Lung (tissue), 11 donors: ENCODE measurements at regions not wholly inside any gene's neighbourhood (a gene's known extent, or its start where the extent isn't known, plus 50 kb on each side); places are given as distances from the start of the nearest gene placed in this dataset.

ENCODE experiments used
- ATAC-seq: fragments of 200-7000 bp; cut with Tn5 transposase; one replicate; pipeline ENCODE4 v1.9.1; 2020; ENCODE audit warnings: moderate number of reproducible peaks; ENCODE audit not compliant: insufficient read depth, low FRiP score
- DNase-seq, 3 donors: peaks; one replicate each; pipeline ENCODE4 v3.0.0-alpha.2; 2013 to 2017
- H3K27ac ChIP-seq, 2 donors: one replicate each; pipeline ENCODE4 v1.5.1; 2013; ENCODE audit warnings: mild to moderate bottlenecking in 2 of 2, moderate library complexity in 2 of 2, control low read depth in 1 of 2, inconsistent platforms in 1 of 2, low read depth in 1 of 2, low read length in 1 of 2
- H3K27me3 ChIP-seq, 3 donors: one replicate each; pipeline ENCODE4 v1.5.1; 2013; ENCODE audit warnings: low read length in 2 of 3; ENCODE audit not compliant: control insufficient read depth in 3 of 3, insufficient read depth in 3 of 3
- H3K36me3 ChIP-seq, 4 donors: one replicate each; pipeline ENCODE4 v1.5.1; 2013; ENCODE audit warnings: low read length in 4 of 4, mild to moderate bottlenecking in 1 of 4, moderate library complexity in 1 of 4; ENCODE audit not compliant: control insufficient read depth in 4 of 4, insufficient read depth in 4 of 4
- H3K4me1 ChIP-seq, 5 donors: one replicate each; pipeline ENCODE4 v1.5.1; 2013; ENCODE audit warnings: low read length in 5 of 5, mild to moderate bottlenecking in 2 of 5, moderate library complexity in 1 of 5; ENCODE audit not compliant: control insufficient read depth in 5 of 5, insufficient read depth in 5 of 5
- H3K4me3 ChIP-seq: one replicate; pipeline ENCODE4 v1.5.1; 2013; ENCODE audit warnings: mild to moderate bottlenecking, control low read depth, moderate library complexity
- H3K9ac ChIP-seq, 2 donors: one replicate each; pipeline ENCODE4 v1.5.1; 2013; ENCODE audit warnings: low read length in 2 of 2, control low read depth in 1 of 2; ENCODE audit not compliant: insufficient read depth in 1 of 2
- H3K9me3 ChIP-seq, 4 donors: one replicate each; pipeline ENCODE4 v1.5.1; 2013; ENCODE audit warnings: low read length in 3 of 4, mild to moderate bottlenecking in 1 of 4, moderate library complexity in 1 of 4; ENCODE audit not compliant: control insufficient read depth in 4 of 4, insufficient read depth in 3 of 4
- WGBS, 2 donors: extraction: QIAGEN DNeasy Blood & Tissue Kit; methylation state at CpG; one replicate each; pipeline ENCODE4 v1.1.7; 2013; 5-methylcytosine and 5-hydroxymethylcytosine counted together
- TF ChIP-seq, protein P1 (sequence below): IDR thresholded peaks from 2 replicates; pipeline ENCODE4 v1.5.1; 2012; ENCODE audit warnings: mild to moderate bottlenecking; ENCODE audit errors: control extremely low read depth, extremely low read depth
- donor health status: control.
- donor health status: control.
- donor health status: Bipolar disorder and iron deficiency.
- donor health status: healthy.
- donor health status: DM: yes; HTN: yes; CAD: no.

DNA sequence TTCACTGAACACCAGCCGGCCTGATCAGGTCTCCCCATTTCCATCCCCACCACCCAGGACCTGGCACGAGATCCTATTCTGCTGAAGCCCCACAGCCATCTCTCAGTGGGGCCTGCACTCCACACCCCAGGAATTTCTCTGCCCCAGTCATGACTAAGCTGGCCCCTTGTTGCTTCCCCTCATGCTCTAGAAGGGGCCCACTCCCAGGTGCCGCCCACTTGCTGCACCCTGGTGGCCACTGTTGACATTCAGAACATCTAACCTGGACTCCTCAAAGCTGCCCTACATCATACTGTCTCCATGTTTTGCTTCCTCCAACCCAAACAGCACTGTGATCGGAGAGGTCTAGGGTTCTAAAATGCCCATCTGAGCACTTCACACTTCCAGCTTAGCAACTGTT is 90.7 kb upstream of the KLHL29 start:
- TF ChIP-seq, protein P1, sequence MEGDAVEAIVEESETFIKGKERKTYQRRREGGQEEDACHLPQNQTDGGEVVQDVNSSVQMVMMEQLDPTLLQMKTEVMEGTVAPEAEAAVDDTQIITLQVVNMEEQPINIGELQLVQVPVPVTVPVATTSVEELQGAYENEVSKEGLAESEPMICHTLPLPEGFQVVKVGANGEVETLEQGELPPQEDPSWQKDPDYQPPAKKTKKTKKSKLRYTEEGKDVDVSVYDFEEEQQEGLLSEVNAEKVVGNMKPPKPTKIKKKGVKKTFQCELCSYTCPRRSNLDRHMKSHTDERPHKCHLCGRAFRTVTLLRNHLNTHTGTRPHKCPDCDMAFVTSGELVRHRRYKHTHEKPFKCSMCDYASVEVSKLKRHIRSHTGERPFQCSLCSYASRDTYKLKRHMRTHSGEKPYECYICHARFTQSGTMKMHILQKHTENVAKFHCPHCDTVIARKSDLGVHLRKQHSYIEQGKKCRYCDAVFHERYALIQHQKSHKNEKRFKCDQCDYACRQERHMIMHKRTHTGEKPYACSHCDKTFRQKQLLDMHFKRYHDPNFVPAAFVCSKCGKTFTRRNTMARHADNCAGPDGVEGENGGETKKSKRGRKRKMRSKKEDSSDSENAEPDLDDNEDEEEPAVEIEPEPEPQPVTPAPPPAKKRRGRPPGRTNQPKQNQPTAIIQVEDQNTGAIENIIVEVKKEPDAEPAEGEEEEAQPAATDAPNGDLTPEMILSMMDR = no peak
- H3K36me3 ChIP-seq = no peaks in the 10 kb centered on the region
- ATAC-seq (no peak), DNase-seq (no peak)
- H3K27ac ChIP-seq = no peak overlapping the region
- H3K9me3 ChIP-seq = no peaks in the 10 kb centered on the region
- WGBS, 2 donors = 66 to 70% methylated on average over 4 of the region's 4 CpGs
- H3K9ac ChIP-seq = no peak overlapping the region
- H3K4me1 ChIP-seq = peaks cover 0 to 35% (median 14%) of the 10 kb centered on the region in 5 donors
- H3K4me3 ChIP-seq = no peak overlapping the region
- H3K27me3 ChIP-seq = no peaks in the 10 kb centered on the region

DNA sequence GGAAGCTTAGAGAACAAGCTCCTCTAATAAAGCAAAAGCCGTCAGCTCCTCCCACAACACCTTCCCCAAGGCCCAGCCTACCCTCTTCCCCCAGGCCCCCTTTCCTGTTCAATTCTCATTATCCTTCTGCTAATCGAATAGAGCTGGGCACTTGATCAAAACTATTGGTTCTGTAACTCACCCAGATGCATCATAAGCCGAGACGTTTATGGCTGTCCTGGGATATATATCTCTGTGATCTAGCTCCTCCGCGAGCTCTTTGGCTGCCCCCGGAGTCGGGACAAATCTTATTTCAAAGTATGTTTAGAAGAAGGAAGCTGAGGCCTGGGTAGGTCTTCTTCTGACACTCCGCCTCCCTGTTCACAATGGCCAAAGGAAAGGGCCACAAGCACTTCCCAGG is 88.3 kb upstream of the KLHL29 start:
- Histone ChIP-seq H3K4me3 (no peak overlapping the region), H3K4me1 (peaks cover 0 to 35% (median 14%) of the 10 kb centered on the region in 5 donors), H3K36me3 (no peaks in the 10 kb centered on the region), H3K27ac (no peak overlapping the region), H3K27me3 (no peaks in the 10 kb centered on the region), H3K9ac (no peak overlapping the region), H3K9me3 (no peaks in the 10 kb centered on the region)
- DNase-seq = no peak
- 74 to 81% methylated on average over 9 of the region's 9 CpGs for WGBS, 2 donors
- TF ChIP-seq, protein P1 = no peak
- ATAC-seq = no peak

DNA sequence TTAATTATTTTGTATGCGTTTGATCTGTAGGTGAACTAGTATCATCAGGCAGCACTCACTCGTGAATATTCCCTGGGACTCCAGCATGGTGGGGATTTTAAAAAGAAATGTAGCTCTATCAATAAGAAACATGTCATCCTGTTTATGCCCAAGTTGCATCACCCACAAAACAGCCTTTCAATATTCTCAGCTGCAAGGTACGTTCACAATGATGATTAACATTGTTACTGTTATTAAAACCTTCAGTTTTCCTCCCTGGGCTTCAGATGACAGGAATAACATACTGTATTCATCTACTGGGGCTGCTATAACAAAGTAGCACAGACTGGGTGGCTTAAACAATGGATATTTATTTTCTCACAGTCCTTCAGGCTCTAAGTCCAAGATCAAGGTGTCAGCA is 87.9 kb upstream of the KLHL29 start:
- Histone ChIP-seq H3K36me3 (no peaks in the 10 kb centered on the region), H3K4me1 (peaks cover 0 to 35% (median 14%) of the 10 kb centered on the region in 5 donors), H3K27ac (no peak overlapping the region), H3K4me3 (no peak overlapping the region), H3K9ac (no peak overlapping the region), H3K9me3 (no peaks in the 10 kb centered on the region), H3K27me3 (no peaks in the 10 kb centered on the region)
- WGBS, 2 donors = 71 to 73% methylated on average over 3 of the region's 3 CpGs
- DNase-seq (no peak), ATAC-seq (no peak)
- TF ChIP-seq, protein P1 = no peak

DNA sequence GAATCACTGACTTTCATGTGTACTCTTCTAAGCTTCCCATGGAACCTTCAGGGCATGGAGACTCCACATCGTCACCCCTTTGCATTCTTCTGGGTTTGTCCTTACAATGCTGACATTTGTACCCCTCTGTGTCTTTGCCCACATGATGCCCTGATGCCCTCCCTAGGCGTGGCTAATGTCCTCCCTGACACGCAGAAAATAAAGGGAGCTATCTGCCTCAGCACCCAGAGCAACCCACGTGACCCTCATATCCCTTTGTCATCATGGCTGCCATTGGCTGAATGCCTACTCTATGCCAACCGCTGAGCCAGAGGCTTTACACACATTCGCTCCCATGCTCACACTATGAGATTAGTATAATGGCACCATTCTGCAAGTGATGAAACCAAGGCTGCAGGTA is 86.4 kb upstream of the KLHL29 start:
- H3K9me3 ChIP-seq = no peaks in the 10 kb centered on the region
- ATAC-seq = no peak
- no peak for DNase-seq
- no peak overlapping the region for H3K4me3 ChIP-seq
- H3K27ac ChIP-seq = no peak overlapping the region
- no peak overlapping the region for H3K9ac ChIP-seq
- H3K27me3 ChIP-seq = no peaks in the 10 kb centered on the region
- TF ChIP-seq, protein P1 = no peak
- no peaks in the 10 kb centered on the region for H3K36me3 ChIP-seq
- peaks cover 0 to 24% (median 6%) of the 10 kb centered on the region in 5 donors for H3K4me1 ChIP-seq
- WGBS, 2 donors = 85 to 92% methylated on average over 6 of the region's 6 CpGs
